ENCODE measurements at regions not wholly inside any gene's neighbourhood (a gene's known extent, or its start where the extent isn't known, plus 50 kb on each side); places are given as distances from the start of the nearest gene placed in this dataset.

DNA sequence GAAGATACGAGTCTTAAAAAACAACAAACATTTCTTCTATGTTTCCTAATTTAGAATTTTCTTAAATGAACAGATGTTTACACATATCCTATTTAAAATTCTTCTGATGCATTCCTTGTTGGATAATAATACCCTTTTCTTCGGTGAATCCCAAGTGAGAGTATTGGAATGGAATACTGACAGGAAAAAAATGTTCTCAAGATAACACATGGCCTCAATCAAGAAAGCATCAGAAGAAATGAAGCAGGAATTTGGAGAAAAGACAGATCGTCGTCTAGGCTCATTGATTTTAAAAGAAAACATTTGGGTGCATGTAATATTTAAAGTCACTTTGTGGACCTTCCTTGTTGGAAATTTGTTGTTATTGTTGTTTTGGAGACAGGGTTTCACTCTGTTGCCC is 196.9 kb upstream of the ANK2 start:
- DNase-seq: no peak

DNA sequence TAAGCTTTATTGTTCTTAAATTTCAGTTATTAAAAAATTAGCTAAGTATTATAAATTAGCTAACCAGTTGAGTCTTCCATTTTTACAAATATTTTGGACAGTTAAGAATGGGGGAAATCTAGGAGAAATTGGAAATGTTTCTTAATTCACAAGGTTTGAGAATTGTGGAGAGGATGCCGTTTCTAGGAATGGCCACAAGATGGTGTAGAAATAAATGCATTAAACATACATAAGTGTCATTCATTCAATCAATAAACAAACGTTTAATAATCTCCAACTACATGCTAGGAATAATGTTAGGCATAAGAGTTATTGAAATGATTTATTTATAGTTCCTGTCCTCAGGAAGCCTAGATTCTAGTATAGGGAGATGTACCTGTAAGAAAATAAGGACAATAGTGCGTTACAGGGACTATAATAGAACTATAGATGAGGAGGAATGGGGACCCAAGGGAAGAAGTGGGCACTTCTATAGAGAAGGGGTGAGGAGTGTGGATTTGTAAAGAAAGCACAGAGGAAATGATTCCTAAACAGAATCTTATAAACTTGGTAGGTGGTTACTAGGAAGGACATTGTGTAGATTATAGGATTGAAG is 195.7 kb upstream of the ANK2 start:
- DNase-seq: no peak

DNA sequence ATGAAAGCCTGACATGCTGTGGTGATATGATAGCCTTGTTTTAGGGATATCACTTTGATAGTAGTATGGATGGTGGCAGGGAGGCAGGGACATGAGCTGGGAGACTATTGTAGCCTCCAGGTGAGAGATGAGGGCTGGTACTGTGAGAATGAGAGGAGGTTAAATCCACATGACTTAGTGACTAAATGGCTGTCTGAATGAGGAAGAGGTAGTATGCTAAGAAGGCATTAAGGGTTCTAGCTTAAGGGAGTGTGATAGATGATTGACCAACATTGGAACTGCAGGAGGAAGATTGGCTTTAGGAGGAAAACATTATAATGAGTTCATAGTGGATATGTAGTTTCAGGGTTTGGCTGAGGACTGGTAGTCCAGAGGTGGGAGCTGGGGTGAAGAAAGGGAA is 195.0 kb upstream of the ANK2 start:
- DNase-seq: no peak

DNA sequence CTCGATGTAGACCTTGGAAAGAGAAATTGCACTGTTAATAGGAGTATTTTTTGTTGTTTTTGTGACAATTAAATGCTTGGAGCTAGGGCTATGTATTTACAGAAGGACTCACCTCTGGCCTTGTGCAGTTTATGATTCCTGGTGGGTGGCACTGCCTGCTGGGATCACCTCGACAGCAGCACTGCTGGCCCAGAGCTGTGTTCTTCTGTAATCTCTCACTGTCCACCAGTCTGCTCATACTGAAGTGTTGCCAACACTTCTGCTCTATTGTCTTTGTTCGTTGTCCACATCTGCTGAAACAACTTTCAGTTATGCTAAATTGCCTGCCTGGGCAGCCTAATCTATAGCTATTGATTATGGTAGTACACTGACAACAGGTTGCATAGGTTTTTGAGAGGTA is 194.4 kb upstream of the ANK2 start:
- no peak for DNase-seq

DNA sequence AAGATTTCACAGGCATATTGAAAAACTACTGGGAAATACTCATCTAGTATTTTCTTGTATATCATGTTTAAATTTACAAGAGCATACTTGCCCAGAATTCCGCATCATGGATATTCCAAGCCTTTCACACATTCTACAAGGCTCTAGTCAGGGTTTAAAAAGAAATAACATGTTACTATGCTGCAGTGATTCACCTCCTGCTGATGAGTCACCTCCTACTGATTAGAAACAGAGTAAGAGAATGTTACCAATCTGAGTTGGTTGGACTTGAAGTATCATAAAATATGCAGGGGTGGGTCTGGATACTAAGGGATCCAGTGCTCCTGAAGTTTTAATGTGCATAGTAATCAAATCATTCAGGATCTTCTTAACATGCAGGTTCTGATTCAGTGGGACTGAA is 192.0 kb upstream of the ANK2 start:
- no peak for DNase-seq

DNA sequence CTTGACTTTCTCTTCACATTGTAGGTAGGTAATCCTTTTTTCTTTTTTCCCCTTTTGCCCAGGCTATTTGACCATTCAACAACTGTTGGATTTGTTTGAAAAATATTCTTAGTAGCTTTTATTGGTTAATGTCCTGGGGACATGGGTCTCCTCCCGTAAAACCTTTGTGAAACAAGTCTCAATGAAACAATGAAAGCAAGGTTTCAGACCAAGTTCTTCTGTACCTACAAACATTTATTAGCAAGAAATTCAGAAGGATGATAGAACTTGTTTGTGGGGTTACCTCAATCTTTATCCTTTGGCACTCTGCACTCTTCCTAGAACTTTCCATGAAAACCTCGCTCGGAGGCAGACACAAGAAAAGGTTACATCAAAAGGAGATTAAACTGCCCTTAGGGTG is 190.7 kb upstream of the ANK2 start:
- DNase-seq: no peak

DNA sequence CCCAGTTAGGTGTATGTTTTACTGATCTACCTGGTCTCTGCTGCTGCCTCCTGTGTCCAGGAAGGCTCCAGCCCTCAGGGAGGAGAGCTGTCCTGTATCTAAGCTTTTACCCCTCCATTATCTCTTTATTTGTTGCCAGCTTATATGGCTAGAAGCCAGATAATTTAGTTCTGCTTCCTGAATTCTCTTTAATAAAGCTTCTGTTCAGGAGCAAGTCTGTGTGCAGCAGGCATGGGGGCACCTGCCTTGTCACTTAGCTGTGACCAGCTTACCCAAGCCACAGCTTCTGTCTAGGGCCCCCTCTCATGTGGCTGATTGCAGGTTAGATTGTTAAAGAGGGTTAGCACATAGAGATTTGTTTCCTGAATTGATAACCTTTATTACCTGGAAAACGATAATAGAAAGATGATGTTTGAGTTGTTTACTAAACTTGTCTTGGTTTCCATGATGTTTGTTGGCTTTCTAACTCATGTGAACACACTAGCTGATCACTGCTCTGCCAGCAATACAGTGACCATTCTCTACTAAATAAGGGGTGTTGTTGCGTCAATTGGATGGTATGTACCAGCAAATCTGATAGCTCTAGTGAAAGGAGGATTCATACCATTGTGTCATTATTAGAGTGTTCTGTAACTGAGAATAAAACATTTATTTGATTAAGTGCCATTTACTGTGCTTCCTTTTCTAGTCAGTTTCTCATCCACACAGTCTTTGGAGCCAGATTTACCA is 189.8 kb upstream of the ANK2 start:
- no peak for DNase-seq

DNA sequence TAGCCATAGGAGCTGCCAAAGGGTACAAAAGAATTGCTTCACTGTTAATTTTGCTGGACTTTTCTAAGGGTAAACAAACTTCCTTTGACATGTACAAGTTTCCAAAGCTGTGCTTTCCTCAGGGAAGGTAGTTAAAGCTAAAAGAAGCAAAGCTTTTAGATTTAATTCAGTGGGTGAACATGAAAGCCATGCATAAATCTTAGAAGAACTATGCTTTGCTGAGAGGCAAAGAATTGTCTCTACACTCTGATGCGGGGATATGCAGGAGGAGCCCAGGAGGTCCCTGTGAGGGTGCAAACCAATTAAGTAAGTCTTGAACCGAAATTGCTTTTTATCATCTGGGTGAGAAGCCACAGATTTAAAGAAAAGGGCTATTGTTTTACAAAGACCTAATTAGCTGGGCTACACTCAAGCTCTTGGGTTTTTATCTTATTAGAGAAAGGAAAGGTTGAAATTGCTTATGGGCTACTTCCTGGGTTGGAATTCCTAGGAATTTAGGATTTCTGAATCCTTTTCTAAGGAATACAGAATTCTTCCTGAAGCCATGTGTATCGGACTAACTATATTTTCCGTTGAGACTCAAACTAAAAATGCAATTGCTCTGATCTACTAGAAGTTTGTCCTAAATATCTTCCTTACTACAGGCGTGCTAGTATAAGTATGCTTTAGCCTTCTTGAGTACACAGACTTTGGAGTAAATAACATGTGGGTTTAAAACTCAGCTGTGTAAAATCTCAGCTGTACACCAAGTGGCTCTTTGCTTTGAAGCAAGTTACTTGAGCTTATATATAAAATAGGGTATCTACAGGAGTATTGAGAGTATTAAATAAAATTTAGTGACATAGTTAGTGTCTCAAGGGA is 188.4 kb upstream of the ANK2 start:
- no peak for DNase-seq

DNA sequence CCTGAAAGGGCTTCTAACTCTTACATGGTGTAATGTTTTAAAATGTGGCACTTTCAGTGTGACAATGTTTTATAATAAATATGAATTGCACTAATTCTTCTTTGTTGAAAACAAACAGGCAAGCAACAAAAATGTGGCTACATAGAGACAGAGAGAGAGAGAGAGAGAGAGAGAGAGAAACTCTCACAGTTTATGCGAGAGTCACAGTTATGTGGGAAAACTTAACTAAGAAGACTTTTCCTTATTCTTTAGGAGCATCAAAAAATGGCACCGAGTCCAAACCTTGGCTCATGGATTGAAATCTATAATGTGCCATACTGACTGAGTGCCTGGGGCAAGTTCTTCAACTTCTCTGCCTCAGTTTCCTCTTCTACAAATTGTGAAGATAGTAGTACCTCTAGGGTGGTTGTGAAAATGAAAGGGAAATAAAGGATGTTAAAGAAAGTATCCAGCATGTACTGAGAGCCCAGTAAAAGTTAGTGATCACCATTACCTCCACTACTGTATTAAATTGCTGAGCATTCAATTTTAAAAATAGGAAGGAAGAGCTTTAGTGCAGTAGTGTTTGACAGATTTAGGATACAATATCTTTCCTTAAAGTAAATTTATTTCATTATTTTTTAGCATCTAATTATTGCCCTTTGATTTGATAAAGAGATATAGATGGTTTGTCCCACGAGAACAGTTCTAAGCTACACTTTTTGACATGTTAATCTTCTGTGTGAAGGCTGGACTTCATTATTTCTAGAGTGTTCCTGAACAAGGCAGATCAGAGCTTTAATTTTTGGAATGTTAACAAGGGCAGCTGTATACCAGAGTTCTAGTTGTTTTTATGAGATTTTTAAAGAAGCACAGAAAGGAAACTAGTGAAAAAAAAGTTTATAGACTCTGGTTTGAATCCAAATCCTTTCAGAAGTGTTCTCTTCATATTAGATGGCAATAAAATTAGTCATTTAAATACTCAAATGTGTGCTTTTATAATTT is 187.5 kb upstream of the ANK2 start:
- DNase-seq: no peak

DNA sequence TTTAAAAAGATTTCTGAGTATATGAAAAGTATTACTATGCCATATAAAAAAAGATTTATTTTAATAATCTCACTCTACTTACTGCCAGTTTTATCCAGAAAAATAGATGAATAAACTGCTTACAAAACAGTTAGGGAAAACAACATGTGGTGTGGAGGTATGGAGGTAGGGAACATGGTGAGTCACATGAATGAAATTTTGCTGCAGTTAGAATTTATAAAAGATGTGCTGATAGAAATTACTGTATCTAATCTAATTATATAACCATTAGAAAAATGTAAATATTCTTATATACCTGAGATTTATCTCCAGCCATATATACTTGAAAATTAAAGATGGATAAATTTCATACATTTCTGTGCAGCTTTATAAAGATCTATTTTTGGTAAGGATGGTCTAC is 184.0 kb upstream of the ANK2 start:
- no peak for DNase-seq

DNA sequence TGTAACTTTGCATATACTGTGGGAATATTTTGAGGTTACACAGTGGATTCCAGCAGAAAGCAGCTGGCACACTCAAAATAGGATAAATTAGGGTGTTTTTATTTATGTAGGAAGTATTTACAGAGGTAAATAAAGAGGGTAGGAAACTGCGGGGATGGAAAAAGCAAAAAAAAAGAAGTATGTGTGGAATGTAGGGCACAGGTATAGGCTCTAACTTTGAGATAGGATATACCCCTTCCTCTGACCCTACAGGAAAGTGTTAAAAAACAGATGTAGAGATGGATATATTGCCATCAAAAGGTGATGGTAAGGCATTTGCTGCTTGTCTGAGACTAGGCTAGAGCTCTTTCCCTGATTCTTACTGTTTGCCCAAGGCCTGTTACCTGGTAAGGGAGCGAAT is 173.1 kb upstream of the ANK2 start:
- DNase-seq: no peak

DNA sequence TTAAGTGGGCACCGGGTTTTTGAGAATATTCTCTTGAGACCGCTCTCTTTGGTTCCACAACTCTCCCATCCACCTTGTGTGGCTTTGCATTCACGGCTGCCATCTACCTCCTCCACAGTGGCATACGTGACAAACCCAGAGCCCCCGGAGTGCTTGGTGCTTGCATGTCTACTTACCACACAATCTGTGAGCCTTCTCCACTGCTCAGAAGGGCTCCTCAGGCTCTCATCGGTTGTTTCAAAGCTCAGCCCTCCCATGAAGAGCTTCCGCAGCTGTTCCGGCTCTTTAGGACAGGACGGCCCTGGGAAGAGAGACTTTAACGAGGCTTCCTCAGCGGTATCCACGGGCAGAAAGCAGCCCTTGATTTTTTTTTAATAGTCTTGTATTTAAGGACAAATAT is 167.6 kb upstream of the ANK2 start:
- no peak for DNase-seq

DNA sequence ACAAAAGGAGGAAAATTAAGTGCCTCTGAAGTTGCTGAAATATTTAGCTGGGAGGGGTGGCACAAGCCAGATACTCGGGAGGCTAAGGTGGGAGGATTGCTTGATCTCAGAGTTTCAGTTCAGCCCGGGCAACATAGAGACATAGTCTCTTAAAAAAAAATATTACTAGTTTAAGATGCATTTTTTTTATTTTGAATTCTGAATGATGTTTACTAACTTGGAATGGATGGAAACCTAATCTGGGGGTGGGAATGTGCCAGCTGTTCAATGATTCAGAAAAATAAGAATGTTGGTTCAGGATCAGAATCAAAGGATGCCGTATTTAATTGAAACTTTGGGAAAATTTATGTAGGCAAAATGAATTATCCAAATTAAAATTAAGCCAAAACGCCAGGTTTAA is 167.2 kb upstream of the ANK2 start:
- no peak for DNase-seq

DNA sequence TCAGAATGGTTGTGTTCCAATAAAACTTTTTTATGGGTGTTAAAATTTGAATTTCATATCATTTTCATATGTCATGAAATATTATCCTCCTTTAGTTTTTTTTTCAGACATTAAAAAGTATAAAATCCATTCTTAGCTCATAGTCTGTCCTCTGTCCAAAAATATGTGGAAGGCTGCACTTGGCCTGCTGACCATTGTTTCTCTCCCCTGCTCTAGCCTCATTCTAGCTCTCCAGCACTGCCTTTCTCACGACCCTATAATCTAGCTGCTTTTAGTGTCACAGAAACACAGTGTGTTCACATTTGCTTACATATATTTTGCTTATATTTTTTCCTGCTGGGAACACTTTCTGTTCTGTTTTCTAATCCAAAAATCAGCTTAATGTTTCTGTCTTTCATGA is 165.0 kb upstream of the ANK2 start:
- no peak for DNase-seq

DNA sequence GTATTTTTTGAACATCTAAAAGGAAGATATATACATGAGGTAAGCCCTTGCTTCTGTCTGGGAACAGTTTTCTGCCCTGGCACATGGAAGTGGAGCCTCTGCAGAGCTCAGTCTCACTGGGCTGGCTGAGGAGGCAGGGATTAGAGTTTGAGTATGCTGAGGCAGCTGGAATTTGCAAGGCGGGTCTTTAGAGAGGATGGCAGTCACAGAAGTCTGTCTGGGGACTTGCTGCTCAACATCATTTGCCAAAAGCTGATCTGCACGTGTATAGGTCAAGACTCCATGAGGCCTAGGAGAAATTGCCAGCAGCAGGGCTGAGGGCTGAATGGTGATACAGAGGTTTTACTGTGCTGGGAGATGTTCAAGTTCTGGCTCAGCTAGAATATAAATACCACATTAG is 163.6 kb upstream of the ANK2 start:
- no peak for DNase-seq

DNA sequence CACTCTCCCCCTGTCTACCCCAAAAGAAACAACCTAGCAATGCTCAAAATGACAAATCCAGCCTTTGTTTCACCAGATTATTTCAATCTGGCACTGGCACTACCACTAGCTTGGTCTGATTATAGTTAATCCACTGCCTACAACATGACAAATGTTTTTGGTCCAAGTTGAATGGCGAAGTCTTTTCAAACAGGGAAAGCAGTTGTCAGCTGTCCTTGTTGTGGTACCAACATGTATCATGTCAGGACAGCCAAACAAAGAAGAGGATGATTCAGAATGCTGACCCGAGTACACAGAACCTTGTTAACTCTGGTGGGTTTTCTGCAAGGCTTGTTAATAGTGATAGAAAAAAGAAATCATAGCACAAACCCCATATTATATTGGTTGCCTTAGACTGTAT is 160.8 kb upstream of the ANK2 start:
- no peak for DNase-seq

DNA sequence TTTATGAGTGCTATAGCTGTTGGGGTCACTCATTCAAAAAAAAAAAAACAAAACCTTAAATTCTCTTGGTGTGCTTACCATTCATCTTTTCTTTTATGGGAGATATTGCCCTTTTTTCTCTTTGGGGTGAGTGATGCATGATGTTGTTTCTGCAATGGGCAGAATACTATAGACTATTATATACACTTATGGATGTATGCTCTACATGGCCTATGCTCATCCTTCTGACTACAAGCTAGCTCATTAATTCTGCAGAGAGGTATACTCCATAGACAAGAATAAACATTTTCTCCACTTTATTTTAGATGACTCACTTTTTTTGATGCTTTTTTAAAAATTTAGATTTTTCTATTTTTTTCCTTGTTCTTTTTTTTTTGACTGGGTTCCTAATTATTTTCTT is 160.3 kb upstream of the ANK2 start:
- no peak for DNase-seq

DNA sequence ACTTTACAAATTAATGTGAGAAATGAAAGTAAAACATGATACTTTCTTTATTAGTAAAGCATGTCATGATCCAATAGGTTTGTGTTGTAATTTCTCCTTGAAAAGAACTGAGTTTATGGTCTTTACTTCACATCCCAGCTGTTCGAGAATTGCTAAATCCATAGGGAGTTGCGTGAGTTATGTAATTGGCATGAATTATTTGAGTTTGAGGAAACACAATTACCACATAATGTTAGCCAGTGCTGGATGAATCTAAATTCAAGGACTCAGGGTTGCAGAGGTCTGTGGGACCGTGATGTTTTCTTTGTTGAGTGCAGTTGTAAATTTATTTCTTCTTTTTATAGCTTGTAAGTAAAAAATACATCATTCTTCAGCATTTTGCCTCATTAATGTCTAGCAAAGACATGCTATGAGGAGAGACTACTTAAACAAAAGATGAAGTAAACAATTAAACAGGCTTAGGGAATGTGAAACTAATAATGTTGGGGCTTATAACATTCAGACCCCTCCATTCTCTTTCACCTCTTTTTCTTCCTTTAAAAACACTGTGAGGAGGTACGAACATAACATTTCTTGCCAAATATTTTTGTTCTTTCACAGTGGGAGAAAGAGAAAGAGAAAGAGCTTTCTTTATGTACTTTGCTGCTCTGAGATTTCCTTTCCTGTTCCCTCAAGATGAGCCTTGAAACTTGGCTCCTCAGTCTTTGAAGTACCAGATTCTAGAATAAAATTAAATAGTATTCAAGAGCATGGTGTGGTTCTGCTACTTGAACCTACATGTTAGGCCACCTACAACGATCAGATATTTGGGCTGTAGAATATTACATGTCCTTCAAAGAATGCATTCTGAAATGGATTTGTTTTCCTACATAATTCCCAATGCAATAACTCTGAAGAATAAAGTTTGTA is 159.6 kb upstream of the ANK2 start:
- DNase-seq: no peak

DNA sequence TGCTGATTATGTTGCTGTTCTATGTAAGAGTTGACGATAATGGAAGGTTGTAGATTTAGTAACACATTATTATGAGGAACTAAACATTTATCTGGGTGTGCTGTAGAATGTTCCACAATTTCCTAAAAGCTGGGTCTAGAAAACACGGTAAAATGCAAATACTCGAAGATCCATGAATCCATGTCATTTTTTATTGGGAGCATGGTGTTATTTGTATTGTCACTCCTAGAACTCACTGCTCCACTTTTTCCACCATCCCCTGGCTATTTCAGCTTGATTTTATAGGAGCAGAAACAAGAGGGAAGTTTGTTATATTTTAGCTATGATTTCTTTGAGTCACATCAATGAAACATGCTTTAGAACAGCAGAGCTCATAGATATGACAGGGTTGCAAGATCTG is 155.0 kb upstream of the ANK2 start:
- DNase-seq: no peak

DNA sequence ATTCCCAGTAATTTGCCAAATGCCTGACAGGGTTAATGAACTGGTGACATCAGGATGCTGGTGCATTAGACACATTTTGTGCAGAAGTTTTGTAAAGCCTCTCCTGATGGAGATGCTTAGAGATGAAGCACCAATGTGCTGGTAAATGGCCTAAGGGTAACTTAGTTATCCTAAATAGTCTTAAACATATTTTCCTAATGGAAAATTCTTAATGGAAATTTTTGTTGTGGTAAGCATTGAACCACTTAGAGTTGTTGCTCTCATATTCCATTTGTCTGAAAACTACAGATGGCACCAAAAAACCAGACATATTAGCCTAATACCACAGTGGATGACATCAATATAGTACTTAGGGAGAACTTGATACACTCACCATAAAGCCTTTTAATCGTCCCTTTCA is 154.5 kb upstream of the ANK2 start:
- DNase-seq: no peak

DNA sequence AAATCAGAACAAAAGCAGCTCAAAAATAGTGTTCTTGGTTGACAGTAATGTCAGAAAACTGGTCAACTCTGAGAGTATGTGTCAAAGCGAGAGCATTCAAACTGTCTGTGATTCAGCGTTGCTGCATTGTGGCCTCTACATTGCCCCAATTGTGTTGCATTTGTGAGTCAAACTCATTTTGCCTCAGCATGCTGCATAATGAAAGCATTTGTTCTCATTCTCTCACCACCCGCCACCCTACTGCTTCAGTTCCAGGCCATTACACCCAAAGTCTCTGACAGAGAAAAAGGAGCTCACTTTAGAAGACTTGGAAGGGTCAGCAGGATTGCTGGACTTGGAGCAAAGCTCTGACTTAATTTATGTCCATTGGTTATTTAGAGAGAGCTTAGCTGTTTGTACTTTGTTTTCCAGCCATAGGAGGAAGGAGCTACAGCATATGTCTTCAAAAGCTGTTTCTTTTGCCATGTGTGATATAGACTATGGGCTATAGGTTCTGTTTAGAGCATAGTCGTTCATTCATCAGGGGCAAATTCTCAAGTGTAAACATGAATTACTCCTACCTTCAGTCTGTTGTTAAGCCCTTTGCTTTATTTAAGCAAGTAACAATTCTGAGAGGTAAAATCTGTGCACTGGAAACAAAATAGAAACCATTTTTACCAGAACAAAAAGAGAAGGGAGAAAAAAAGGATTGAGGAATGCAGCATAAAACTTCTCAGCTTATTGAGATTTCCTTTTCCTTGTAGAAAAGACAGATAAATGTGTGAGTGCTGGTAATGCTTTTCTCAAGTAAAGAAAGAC is 153.4 kb upstream of the ANK2 start:
- peak in 1 of 2 experiments; percentile 1 for DNase-seq
